ENCODE measurements at regions not wholly inside any gene's neighbourhood (a gene's known extent, or its start where the extent isn't known, plus 50 kb on each side); places are given as distances from the start of the nearest gene placed in this dataset.

- no peak for TF ChIP-seq CTCF (IDR thresholded peaks at IDR 0.05)
- no peak for TF ChIP-seq POLR2A (IDR thresholded peaks at IDR 0.05)
- Histone ChIP-seq H3K9me3 (no peaks in the 10 kb centered on the region), H3K27ac (no peak overlapping the region), H3K4me1 (no peaks in the 10 kb centered on the region), H3K36me3 (no peaks in the 10 kb centered on the region), H3K4me3 (no peak overlapping the region), H3K27me3 (no peaks in the 10 kb centered on the region)
- no peak for DNase-seq
- intact Hi-C loops (cut with DNase I): loop anchor here (10.0 kb wide), 1 partner anchor 255 kb away; no protein-coding TSS in a partner anchor
- WGBS, 2 donors: 76 to 83% methylated on average over 2 of the region's 2 CpGs
These were observed 158.6 kb upstream of the STK17B start for GRCh38 chr2:196329959-196330358.

GRCh38 chr2:196330645-196331044, 159.3 kb upstream of the STK17B start:
- H3K27ac ChIP-seq: no peak overlapping the region
- 92 to 93% methylated on average over 4 of the region's 4 CpGs for WGBS, 2 donors

GRCh38 chr2:196331143-196331542, 159.8 kb upstream of the STK17B start:
- TF ChIP-seq POLR2A (IDR thresholded peaks at IDR 0.05) (no peak), CTCF (IDR thresholded peaks at IDR 0.05) (no peak)
- Histone ChIP-seq H3K4me1 (no peaks in the 10 kb centered on the region), H3K36me3 (no peaks in the 10 kb centered on the region), H3K4me3 (no peak overlapping the region), H3K9me3 (no peaks in the 10 kb centered on the region), H3K27ac (peak overlapping the region in 1 of 4 donors; percentile 36), H3K27me3 (no peaks in the 10 kb centered on the region)
- intact Hi-C loops (cut with DNase I): loop anchor here (10.0 kb wide), 1 partner anchor 256 kb away; no protein-coding TSS in a partner anchor
- no peak for DNase-seq
- 53 to 73% methylated on average over 3 to 4 of the region's 5 CpGs for WGBS, 2 donors

More at GRCh38 chr2:196330645-196331044, 159.3 kb upstream of the STK17B start:
- Histone ChIP-seq H3K36me3 (no peaks in the 10 kb centered on the region), H3K4me3 (no peak overlapping the region), H3K9me3 (no peaks in the 10 kb centered on the region), H3K27me3 (no peaks in the 10 kb centered on the region), H3K4me1 (no peaks in the 10 kb centered on the region)
- intact Hi-C loops (cut with DNase I): loop anchor here (10.0 kb wide), 1 partner anchor 256 kb away; no protein-coding TSS in a partner anchor
- DNase-seq: no peak
- no peak for TF ChIP-seq CTCF (IDR thresholded peaks at IDR 0.05)
- no peak for TF ChIP-seq POLR2A (IDR thresholded peaks at IDR 0.05)

- no peak for DNase-seq
- no peak for TF ChIP-seq POLR2A (IDR thresholded peaks at IDR 0.05)
- TF ChIP-seq CTCF (IDR thresholded peaks at IDR 0.05): no peak
- Histone ChIP-seq H3K27ac (peak overlapping the region in 1 of 4 donors; percentile 36), H3K4me3 (no peak overlapping the region), H3K36me3 (no peaks in the 10 kb centered on the region), H3K27me3 (no peaks in the 10 kb centered on the region), H3K9me3 (no peaks in the 10 kb centered on the region), H3K4me1 (no peaks in the 10 kb centered on the region)
- WGBS, 2 donors: 35 to 37% methylated on average over 4 of the region's 4 CpGs
- intact Hi-C loops (cut with DNase I): loop anchor here (10.0 kb wide), 1 partner anchor 257 kb away; no protein-coding TSS in a partner anchor
These were observed 160.5 kb upstream of the STK17B start for GRCh38 chr2:196331851-196332250.

- Histone ChIP-seq H3K27ac (no peak overlapping the region), H3K9me3 (no peaks in the 10 kb centered on the region), H3K4me3 (no peak overlapping the region), H3K4me1 (no peaks in the 10 kb centered on the region), H3K27me3 (no peaks in the 10 kb centered on the region), H3K36me3 (no peaks in the 10 kb centered on the region)
- intact Hi-C loops (cut with DNase I): loop anchor here (10.0 kb wide), 1 partner anchor 259 kb away; no protein-coding TSS in a partner anchor
- no peak for DNase-seq
- TF ChIP-seq CTCF (IDR thresholded peaks at IDR 0.05) (no peak), POLR2A (IDR thresholded peaks at IDR 0.05) (no peak)
These were observed 162.0 kb upstream of the STK17B start for GRCh38 chr2:196333397-196333796.
